SK-N-SH (cell line): ENCODE measurements at regions not wholly inside any gene's neighbourhood (a gene's known extent, or its start where the extent isn't known, plus 50 kb on each side); places are given as distances from the start of the nearest gene placed in this dataset.
"Not testable (repeated sequence)": the region's sequence is repeated elsewhere in the genome, so short reads cannot be mapped to it uniquely, and the experiment has no call there.

Experiments used
- CHD2 ChIP-seq: fragments of 150-350 bp; IDR thresholded peaks from 2 replicates; pipeline ENCODE4 v1.6.1; 2018; ENCODE audit warnings: low read length; ENCODE audit not compliant: partially characterized antibody
- ELF1 ChIP-seq: IDR thresholded peaks from 2 replicates; pipeline ENCODE4 v1.4.0; 2012
- EP300 ChIP-seq, 2 experiments: IDR thresholded peaks; 2 replicates each; pipeline versions ENCODE4 v1.4.0 to v1.6.1; 2012; ENCODE audit warnings: borderline replicate concordance in 1 of 2, low read depth in 1 of 2, low read length in 1 of 2
- EZH2phosphoT487 ChIP-seq: fragments of 200-600 bp; sonication (generic); IDR thresholded peaks from 2 replicates; pipeline ENCODE4 v1.6.1; 2017; ENCODE audit warnings: low read depth, mixed run types, mild to moderate bottlenecking, antibody characterized with exemption, moderate library complexity, borderline replicate concordance
- IRF3 ChIP-seq: fragments of 150-350 bp; IDR thresholded peaks from 2 replicates; pipeline ENCODE4 v1.6.1; 2016; ENCODE audit warnings: mild to moderate bottlenecking, low read depth, low read length
- MEF2A ChIP-seq: IDR thresholded peaks from 2 replicates; pipeline ENCODE4 v1.4.0; 2012; ENCODE audit warnings: low read depth, borderline replicate concordance
- NFIC ChIP-seq: IDR thresholded peaks from 2 replicates; pipeline ENCODE4 v1.4.0; 2012; ENCODE audit warnings: borderline replicate concordance
- POLR2AphosphoS5 ChIP-seq: IDR thresholded peaks from 2 replicates; pipeline ENCODE4 v1.6.1; 2012; ENCODE audit warnings: low read depth, low read length
- RAD21 ChIP-seq: IDR thresholded peaks from 2 replicates; pipeline ENCODE4 v1.6.1; 2012; ENCODE audit warnings: mild to moderate bottlenecking, low read length
- RFX5 ChIP-seq: IDR thresholded peaks from 2 replicates; pipeline ENCODE4 v1.6.1; 2012; ENCODE audit warnings: mild to moderate bottlenecking, improper control_type of control experiment, low read length
- SIN3A ChIP-seq: IDR thresholded peaks from 2 replicates; pipeline ENCODE4 v1.6.1; 2012; ENCODE audit warnings: low read depth, mild to moderate bottlenecking, low read length, moderate library complexity, borderline replicate concordance
- TAF1 ChIP-seq: IDR thresholded peaks from 2 replicates; pipeline ENCODE4 v1.6.1; 2012; ENCODE audit warnings: low read depth, mild to moderate bottlenecking, low read length, moderate library complexity, borderline replicate concordance
- TF ChIP-seq, protein P1 (sequence below): fragments of 200-600 bp; sonication (generic); IDR thresholded peaks from 2 replicates; pipeline ENCODE4 v1.6.1; 2017; ENCODE audit warnings: antibody characterized with exemption, mild to moderate bottlenecking, moderate library complexity
- TF ChIP-seq, protein P2 (sequence below): IDR thresholded peaks from 2 replicates; pipeline ENCODE4 v1.6.1; 2012; ENCODE audit warnings: mild to moderate bottlenecking, low read depth, low read length, moderate library complexity

DNA sequence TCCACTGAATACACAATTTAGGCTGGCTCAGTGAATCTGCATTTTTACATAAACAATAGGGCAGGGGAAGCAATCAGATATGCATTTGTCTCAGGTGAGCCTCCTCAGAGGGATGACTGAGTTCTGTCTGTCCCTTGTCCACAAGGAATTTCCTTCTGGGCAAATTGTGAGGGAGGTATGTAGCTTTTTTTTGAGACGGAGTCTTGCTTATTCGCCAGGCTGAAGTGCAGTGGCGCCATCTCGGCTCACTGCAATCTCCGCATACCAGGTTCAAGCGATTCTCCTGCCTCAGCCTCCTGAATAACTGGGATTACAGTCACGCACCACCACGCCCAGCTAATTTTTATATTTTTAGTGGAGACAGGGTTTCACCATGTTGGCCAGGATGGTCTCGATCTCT is 64.6 kb downstream of the RESF1 start:
- not testable (repeated sequence) for TF ChIP-seq EZH2phosphoT487; ELF1; POLR2AphosphoS5; SIN3A; NFIC; TAF1; RAD21; MEF2A; CHD2; EP300 (IDR thresholded peaks at IDR 0.05; ENCODE audit: borderline replicate concordance in 1 of 2, low read depth in 1 of 2, low read length in 1 of 2); RFX5; IRF3
- TF ChIP-seq, protein P1, sequence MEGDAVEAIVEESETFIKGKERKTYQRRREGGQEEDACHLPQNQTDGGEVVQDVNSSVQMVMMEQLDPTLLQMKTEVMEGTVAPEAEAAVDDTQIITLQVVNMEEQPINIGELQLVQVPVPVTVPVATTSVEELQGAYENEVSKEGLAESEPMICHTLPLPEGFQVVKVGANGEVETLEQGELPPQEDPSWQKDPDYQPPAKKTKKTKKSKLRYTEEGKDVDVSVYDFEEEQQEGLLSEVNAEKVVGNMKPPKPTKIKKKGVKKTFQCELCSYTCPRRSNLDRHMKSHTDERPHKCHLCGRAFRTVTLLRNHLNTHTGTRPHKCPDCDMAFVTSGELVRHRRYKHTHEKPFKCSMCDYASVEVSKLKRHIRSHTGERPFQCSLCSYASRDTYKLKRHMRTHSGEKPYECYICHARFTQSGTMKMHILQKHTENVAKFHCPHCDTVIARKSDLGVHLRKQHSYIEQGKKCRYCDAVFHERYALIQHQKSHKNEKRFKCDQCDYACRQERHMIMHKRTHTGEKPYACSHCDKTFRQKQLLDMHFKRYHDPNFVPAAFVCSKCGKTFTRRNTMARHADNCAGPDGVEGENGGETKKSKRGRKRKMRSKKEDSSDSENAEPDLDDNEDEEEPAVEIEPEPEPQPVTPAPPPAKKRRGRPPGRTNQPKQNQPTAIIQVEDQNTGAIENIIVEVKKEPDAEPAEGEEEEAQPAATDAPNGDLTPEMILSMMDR: not testable (repeated sequence)
- TF ChIP-seq, protein P2, sequence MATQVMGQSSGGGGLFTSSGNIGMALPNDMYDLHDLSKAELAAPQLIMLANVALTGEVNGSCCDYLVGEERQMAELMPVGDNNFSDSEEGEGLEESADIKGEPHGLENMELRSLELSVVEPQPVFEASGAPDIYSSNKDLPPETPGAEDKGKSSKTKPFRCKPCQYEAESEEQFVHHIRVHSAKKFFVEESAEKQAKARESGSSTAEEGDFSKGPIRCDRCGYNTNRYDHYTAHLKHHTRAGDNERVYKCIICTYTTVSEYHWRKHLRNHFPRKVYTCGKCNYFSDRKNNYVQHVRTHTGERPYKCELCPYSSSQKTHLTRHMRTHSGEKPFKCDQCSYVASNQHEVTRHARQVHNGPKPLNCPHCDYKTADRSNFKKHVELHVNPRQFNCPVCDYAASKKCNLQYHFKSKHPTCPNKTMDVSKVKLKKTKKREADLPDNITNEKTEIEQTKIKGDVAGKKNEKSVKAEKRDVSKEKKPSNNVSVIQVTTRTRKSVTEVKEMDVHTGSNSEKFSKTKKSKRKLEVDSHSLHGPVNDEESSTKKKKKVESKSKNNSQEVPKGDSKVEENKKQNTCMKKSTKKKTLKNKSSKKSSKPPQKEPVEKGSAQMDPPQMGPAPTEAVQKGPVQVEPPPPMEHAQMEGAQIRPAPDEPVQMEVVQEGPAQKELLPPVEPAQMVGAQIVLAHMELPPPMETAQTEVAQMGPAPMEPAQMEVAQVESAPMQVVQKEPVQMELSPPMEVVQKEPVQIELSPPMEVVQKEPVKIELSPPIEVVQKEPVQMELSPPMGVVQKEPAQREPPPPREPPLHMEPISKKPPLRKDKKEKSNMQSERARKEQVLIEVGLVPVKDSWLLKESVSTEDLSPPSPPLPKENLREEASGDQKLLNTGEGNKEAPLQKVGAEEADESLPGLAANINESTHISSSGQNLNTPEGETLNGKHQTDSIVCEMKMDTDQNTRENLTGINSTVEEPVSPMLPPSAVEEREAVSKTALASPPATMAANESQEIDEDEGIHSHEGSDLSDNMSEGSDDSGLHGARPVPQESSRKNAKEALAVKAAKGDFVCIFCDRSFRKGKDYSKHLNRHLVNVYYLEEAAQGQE: not testable (repeated sequence)
